ENCODE measurements at regions not wholly inside any gene's neighbourhood (a gene's known extent, or its start where the extent isn't known, plus 50 kb on each side); places are given as distances from the start of the nearest gene placed in this dataset.

DNA sequence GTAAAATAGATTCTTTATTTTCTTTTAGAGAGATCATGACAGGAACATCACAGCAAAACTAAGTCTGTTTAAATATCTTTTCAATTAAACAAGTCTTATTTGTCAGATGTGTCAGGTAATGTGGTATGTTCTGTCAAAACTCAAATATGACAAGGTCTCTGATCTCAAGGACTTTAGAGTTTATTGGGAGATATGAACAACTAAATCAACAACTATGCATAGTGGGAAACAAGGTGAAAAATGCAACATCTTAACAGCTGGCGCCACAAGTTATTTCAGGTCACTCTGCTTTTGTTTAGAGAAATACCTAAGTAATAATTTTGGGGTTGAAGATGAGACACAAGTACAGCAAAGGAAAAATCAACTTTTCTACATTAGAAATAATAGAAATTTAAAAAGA is 779.4 kb upstream of the ADGRL4 start (continued):
- TF ChIP-seq E2F6 (IDR thresholded peaks at IDR 0.05): no peak
- no peak for TF ChIP-seq SIN3A (conservative IDR thresholded peaks at IDR 0.05 in 1 of 2, IDR thresholded peaks at IDR 0.05 in 1 of 2; ENCODE audit: low read depth in 1 of 2, low read length in 2 of 2)
- TF ChIP-seq POU5F1 (IDR thresholded peaks at IDR 0.05; ENCODE audit: low read depth, low read length): no peak
- no peak for TF ChIP-seq KDM4A (IDR thresholded peaks at IDR 0.05; ENCODE audit: low read depth, low read length, severe bottlenecking)
- no peak for TF ChIP-seq ZNF274 (IDR thresholded peaks at IDR 0.05; ENCODE audit: borderline replicate concordance, extremely low read depth, low read length)
- no peak for TF ChIP-seq KDM5A (IDR thresholded peaks at IDR 0.05; ENCODE audit: low read length)
- no peak for TF ChIP-seq JUN (IDR thresholded peaks at IDR 0.05; ENCODE audit: low read depth, low read length)
- no peak for TF ChIP-seq SP4 (IDR thresholded peaks at IDR 0.05; ENCODE audit: low read length)
- TF ChIP-seq EP300 (IDR thresholded peaks at IDR 0.05; ENCODE audit: borderline replicate concordance in 1 of 2, low read depth in 2 of 2, low read length in 2 of 2): no peak

All from H1 (cell line).